Tibial nerve (tissue), 3 donors: ENCODE measurements at regions not wholly inside any gene's neighbourhood (a gene's known extent, or its start where the extent isn't known, plus 50 kb on each side); places are given as distances from the start of the nearest gene placed in this dataset.

Source experiments
- POLR2A ChIP-seq, 2 donors: fragments of 450-650 bp; IDR thresholded peaks; one replicate each; pipeline ENCODE4 v1.6.1; 2017; ENCODE audit warnings: antibody characterized with exemption in 2 of 2, mild to moderate bottlenecking in 2 of 2, moderate library complexity in 2 of 2
- TF ChIP-seq, protein P1 (sequence below), 5 experiments: fragments of 200-600 bp in 3 of 5; fragments of 450-650 bp in 2 of 5; sonication (generic) in 3 of 5; IDR thresholded peaks; one replicate each; pipeline ENCODE4 v1.5.1; 2016 to 2019; ENCODE audit warnings: antibody characterized with exemption in 5 of 5, mild to moderate bottlenecking in 3 of 5, moderate library complexity in 2 of 5

DNA sequence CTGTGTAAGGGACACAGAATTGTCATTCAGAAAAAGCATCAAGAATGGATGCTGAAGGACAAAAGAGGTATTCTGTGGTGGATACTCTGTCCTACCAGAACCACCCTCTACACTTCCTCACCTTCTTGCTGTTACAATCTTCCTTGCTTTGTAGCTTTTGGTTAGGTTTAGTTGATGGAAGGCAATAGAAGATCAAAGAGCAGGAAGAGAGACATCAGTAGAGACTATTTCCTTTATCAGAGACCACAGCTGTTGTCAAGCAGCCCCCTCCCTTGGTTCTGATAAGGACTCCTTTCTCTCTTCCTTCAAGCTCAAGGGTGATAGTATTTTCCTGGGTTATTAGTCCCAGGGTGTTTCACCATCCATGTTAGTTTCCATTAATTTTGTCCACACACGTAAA, 84.7 kb upstream of the ALCAM start:
- TF ChIP-seq, protein P1, sequence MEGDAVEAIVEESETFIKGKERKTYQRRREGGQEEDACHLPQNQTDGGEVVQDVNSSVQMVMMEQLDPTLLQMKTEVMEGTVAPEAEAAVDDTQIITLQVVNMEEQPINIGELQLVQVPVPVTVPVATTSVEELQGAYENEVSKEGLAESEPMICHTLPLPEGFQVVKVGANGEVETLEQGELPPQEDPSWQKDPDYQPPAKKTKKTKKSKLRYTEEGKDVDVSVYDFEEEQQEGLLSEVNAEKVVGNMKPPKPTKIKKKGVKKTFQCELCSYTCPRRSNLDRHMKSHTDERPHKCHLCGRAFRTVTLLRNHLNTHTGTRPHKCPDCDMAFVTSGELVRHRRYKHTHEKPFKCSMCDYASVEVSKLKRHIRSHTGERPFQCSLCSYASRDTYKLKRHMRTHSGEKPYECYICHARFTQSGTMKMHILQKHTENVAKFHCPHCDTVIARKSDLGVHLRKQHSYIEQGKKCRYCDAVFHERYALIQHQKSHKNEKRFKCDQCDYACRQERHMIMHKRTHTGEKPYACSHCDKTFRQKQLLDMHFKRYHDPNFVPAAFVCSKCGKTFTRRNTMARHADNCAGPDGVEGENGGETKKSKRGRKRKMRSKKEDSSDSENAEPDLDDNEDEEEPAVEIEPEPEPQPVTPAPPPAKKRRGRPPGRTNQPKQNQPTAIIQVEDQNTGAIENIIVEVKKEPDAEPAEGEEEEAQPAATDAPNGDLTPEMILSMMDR (IDR thresholded peaks at IDR 0.05): no peak
- TF ChIP-seq POLR2A (IDR thresholded peaks at IDR 0.05): no peak
